Posterior vena cava (tissue), 2 donors: ENCODE measurements at regions not wholly inside any gene's neighbourhood (a gene's known extent, or its start where the extent isn't known, plus 50 kb on each side); places are given as distances from the start of the nearest gene placed in this dataset.
"Not testable (repeated sequence)": the region's sequence is repeated elsewhere in the genome, so short reads cannot be mapped to it uniquely, and the experiment has no call there.

Experiments used
- DNase-seq: peaks from one replicate; pipeline ENCODE4 v3.0.0-alpha.2; 2020; ENCODE audit warnings: low spot score
- intact Hi-C, 2 donors: fragments of 100-400 bp; cut with DNase I; formaldehyde crosslinking; loops; one replicate each; pipeline versions ENCODE4 v1.14.1 to v1.14.2; 2022 to 2023
- donor health status: DM: yes; HTN: yes; CAD: no.
- donor health status: DM: yes; HTN: yes; CAD: no.

DNA sequence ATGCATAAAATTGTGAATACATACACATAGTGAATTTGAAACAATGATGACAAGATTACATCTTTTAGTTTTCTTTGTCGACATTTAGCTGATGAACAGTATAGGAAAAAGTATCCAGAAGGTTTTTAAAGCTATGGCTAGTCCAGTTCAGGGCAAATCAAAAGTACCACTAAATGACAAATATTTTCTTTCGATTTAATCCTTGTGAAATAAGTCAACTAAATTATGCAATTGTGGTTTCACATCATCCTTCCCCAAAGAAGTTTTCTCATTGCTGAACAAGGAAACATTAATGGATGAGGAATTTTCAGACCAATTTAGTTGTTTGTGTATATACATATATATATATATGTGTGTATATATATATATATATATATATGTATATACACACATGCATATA is 774.0 kb downstream of the DNAJB9 start:
- no peak for DNase-seq
- intact Hi-C loops, result no loop called here

- intact Hi-C loops, result no loop called here
- DNase-seq, result peak; percentile 19
Observed at GRCh38 chr7:109351493-109351892, 781.8 kb downstream of the DNAJB9 start.

GRCh38 chr7:109354000-109354399 is 784.3 kb downstream of the DNAJB9 start:
- DNase-seq, result no peak
- intact Hi-C loops, result no loop called here

DNA sequence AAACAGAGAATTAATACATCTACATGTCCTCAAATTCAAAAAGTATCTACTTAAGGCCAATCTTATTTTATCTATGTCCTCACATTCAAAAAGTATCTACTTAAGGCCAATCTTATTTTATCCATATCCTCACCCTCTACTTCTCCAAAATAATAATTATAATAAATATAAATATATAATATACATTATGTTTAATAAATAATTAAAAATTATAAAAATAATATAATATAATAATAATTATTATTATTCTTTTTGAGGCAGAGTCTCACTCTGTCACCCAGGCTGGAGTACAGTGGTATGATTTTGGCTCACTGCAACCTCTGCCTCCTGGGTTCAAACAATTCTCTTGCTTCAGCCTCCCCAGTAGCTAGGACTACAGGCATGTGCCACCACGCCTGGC is 784.9 kb downstream of the DNAJB9 start:
- intact Hi-C loops, result no loop called here
- DNase-seq, result no peak

GRCh38 chr7:109375823-109376222 is 806.1 kb downstream of the DNAJB9 start:
- DNase-seq, result no peak
- intact Hi-C loops, result no loop called here

DNA sequence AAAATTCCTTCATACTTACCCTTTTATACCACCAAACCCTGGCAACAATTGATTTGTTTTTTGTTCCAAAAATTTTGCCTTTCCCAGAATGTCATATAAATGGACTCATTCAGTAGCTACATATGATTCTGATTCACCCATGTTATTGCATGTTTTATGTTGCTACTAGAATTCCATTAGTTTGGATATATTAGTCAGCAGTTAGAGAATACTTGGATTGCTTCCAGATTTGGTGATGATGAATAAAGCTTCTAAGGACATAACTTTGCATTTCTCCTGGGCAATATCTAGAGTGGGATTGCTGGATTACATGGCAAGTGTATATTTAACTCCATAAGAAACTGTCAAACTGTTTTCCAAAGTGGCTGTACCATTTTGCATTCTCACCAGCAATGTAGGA is 806.9 kb downstream of the DNAJB9 start:
- intact Hi-C loops, result no loop called here
- no peak for DNase-seq

DNA sequence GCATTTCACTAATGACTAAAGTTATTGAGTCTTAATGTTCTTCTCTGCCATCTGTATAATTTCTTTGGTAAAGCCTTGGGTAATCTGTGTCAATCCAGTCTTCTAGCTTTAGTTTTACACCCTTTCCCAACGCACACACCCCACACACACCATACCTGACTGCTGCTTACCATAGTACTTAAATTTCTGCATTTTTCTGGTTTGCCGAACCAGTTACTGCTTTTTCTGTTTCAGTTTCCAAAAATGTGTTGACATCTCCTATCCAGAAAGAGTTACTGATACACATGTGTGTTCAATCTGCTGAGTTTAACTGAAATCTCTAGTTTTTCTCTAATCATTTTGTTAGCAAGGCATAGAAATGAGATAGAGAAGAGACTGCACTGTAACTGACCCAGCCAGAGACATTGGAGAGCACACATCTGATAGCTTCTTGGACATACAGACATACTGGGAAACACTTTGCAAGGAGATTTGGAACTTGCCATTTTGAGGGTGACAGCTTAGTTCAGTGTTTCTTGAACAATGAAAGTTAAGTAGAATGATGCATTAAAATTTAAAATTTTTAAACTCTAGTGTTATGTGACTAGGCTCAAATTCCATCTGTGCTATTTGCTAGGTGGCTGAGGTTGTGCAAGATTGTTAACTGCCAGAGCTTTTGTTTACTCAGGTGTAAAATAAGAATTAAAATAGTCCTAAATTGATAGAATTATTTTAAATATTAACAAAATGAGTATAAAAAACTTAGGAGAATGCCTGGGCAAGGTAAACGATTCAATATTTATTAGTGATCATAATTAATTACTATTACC is 807.6 kb downstream of the DNAJB9 start:
- no peak for DNase-seq
- intact Hi-C loops, result no loop called here

GRCh38 chr7:109386959-109387358 is 817.3 kb downstream of the DNAJB9 start:
- intact Hi-C loops, result no loop called here
- no peak for DNase-seq

GRCh38 chr7:109387530-109387929 is 817.9 kb downstream of the DNAJB9 start:
- intact Hi-C loops, result no loop called here
- DNase-seq, result peak; percentile 62

- no peak for DNase-seq
- intact Hi-C loops, result no loop called here
Observed at GRCh38 chr7:109391240-109391639, 821.6 kb downstream of the DNAJB9 start.

GRCh38 chr7:109402107-109402506 is 832.4 kb downstream of the DNAJB9 start:
- intact Hi-C loops, result no loop called here
- DNase-seq, result no peak

- intact Hi-C loops, result no loop called here
- no peak for DNase-seq
Observed at GRCh38 chr7:109407756-109408155, 838.1 kb downstream of the DNAJB9 start.

DNA sequence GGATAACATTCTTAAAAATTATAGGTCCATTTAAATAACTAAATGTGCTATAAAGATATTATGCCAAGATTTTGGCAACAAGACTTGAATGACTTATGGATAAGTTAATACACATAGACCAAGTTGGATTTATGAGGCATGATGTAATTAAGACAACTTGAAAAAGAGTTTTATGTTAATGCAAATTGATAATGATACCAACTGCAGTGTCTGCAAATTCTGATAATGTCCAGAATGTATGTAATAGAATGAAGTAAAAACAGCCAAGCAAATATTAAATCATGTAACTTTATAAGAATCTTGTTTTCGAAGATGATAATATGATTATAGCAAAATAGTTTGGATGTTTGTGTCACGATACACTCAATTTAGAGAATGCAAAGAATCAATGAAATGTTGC is 868.3 kb downstream of the DNAJB9 start:
- no peak for DNase-seq
- intact Hi-C loops, result no loop called here

GRCh38 chr7:109449760-109450159 is 880.1 kb downstream of the DNAJB9 start:
- intact Hi-C loops, result no loop called here
- DNase-seq, result no peak

- intact Hi-C loops, result no loop called here
- DNase-seq, result no peak
Observed at GRCh38 chr7:109456116-109456515, 886.4 kb downstream of the DNAJB9 start.

- intact Hi-C loops, result no loop called here
- DNase-seq, result no peak
Observed at GRCh38 chr7:109460296-109460695, 890.6 kb downstream of the DNAJB9 start.

- DNase-seq, result no peak
- intact Hi-C loops, result loop anchor here in 1 of 2 donors (2.0 kb wide), 1 partner anchor 21 kb away; no protein-coding TSS in a partner anchor
Observed at GRCh38 chr7:109462171-109462570, 892.5 kb downstream of the DNAJB9 start.

GRCh38 chr7:109467729-109468128 is 898.1 kb downstream of the DNAJB9 start:
- DNase-seq, intact Hi-C loops: not testable (repeated sequence)

- no peak for DNase-seq
- intact Hi-C loops, result no loop called here
Observed at GRCh38 chr7:109473172-109473571, 903.5 kb downstream of the DNAJB9 start.

DNA sequence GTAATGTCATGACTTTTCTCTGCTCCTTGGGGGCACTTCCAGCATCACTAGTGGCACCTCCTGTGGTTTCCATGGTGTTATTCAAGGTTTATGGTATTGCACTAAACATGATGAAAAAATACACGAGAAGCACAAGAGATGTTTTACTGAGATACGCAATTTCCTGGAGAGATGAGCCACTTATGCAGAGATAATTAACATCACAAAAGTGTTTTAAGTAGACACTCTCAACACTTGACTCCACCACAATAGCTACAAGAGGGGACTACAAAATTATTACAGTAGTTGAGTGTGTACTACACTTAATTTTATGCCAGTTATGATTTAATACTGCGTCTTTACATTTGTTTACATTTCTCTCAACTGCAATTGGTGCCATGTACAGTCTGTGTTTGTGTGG is 906.7 kb downstream of the DNAJB9 start:
- DNase-seq, result no peak
- intact Hi-C loops, result no loop called here

- intact Hi-C loops, result no loop called here
- DNase-seq, result no peak
Observed at GRCh38 chr7:109479388-109479787, 909.7 kb downstream of the DNAJB9 start.
